Stimulated activated CD8-positive, alpha-beta memory T cell treated with anti-CD3 and anti-CD28 coated beads, Interleukin-4, amount 100 ng/mL, for 24 hours (primary cell): ENCODE measurements at regions not wholly inside any gene's neighbourhood (a gene's known extent, or its start where the extent isn't known, plus 50 kb on each side); places are given as distances from the start of the nearest gene placed in this dataset.
"Not testable (repeated sequence)": the region's sequence is repeated elsewhere in the genome, so short reads cannot be mapped to it uniquely, and the experiment has no call there.

ENCODE experiments used
- DNase-seq: peaks from one replicate; pipeline ENCODE4 v3.0.0-alpha.2; 2020; ENCODE audit warnings: low read depth

- not testable (repeated sequence) for DNase-seq
These were observed 85.2 kb downstream of the MRPL57 start for GRCh38 chr13:21261487-21262216.

GRCh38 chr13:21263909-21264308, 87.5 kb downstream of the MRPL57 start:
- not testable (repeated sequence) for DNase-seq

GRCh38 chr13:21268485-21268884, 92.0 kb downstream of the MRPL57 start:
- not testable (repeated sequence) for DNase-seq

GRCh38 chr13:21272439-21272838, 96.0 kb downstream of the MRPL57 start:
- DNase-seq = not testable (repeated sequence)

GRCh38 chr13:21274457-21274856, 98.0 kb downstream of the MRPL57 start:
- not testable (repeated sequence) for DNase-seq

- DNase-seq = no peak
These were observed 105.6 kb downstream of the MRPL57 start for GRCh38 chr13:21282065-21282464.

GRCh38 chr13:21287331-21287907, 111.0 kb downstream of the MRPL57 start:
- DNase-seq = no peak

DNA sequence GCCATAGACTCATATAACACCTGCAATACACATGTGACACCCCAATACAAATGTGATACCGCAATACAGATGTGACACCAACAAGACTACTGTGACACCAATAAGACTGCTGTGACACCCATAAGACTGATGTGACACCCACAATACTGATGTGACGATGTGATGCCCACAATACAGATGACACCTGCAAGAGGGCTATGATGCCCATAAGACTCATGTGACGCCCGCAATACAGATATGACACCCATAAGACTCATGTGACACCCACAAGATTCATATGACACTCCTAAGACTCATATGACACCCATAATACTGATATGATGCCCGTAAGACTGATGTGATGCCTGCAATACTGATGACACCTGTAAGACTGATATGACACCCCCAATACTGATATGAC, 113.0 kb downstream of the MRPL57 start:
- DNase-seq = no peak

DNA sequence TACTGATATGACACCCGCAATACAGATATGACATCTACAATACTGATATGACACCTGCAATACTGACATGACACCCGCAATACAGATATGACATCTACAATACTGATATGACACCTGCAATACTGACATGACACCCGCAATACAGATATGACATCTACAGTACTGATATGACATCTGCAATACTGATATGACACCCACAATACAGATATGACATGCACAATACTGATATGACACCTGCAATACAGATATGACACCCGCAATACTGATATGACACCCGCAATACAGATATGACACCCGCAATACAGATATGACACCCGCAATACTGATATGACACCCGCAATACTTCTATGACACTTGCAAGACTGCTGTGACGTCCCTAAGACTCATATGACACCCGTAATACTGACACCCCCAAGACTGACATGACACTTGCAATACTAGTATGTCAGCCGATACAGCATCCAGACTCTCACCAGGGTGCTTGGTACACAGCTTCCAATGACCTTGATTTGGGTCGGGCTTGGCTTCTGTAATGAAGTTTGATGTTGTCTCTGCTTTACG, 114.1 kb downstream of the MRPL57 start:
- DNase-seq = not testable (repeated sequence)

DNA sequence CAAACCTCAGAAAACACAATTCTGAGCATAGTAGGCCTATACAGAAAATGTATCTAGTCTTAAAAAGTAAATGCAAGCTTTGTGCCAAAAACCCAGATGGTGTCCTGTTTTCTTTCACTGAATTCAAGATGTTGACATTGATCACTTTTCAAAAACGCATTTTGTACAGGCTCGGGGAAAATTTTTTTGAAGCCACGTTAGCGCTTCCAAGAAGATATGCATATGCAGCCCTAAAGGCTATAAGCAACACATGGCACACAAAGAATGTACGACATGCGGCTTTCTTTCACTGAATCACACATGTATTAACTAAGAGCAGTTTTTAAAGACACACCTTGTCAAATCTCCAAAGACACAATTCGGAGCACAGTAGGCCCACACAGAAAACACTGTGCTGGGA, 115.4 kb downstream of the MRPL57 start:
- DNase-seq = no peak

GRCh38 chr13:21296991-21297390, 120.5 kb downstream of the MRPL57 start:
- peak; percentile 10 for DNase-seq

DNA sequence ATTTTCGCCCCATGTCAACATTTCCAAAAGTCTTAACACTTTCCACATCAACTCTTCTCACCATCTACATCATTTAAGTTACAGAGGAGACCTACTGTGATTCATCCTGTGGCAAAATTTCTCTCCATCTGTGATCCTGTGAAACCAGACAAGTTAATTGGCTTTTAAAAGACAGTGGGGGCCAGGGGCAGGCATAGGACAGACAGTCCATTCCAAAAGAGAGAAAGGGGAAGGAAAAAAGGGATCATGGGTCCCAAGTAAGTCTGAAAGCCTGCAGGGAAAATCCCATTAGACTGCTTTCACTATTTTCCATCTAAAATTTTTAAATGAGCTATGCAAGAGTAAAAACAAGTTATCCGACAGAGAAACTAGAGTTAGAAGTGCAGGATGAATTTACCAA, 121.0 kb downstream of the MRPL57 start:
- no peak for DNase-seq

GRCh38 chr13:21297914-21298831, 121.7 kb downstream of the MRPL57 start:
- DNase-seq = peak; percentile 82

DNA sequence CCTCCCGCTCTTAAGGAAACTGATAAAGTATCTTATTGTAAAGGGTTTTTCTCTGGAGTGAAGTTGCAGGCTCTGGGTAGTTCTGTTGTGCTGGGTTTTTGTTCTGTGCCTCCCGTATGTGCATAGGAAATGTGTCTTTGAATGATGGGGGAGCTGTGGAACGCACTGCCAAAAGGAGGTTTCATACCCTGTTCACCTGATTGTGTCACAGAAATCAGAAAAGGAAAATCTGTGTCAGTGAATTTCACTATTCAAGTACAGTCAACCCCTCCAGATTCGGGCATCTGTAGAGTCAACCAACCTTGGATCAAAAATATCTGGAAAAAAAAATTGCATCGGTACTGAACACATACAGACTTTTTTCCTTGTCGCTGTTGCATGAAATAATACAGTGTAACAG, 127.8 kb downstream of the MRPL57 start:
- no peak for DNase-seq

GRCh38 chr13:21306300-21307073, 130.0 kb downstream of the MRPL57 start:
- DNase-seq = not testable (repeated sequence)

DNA sequence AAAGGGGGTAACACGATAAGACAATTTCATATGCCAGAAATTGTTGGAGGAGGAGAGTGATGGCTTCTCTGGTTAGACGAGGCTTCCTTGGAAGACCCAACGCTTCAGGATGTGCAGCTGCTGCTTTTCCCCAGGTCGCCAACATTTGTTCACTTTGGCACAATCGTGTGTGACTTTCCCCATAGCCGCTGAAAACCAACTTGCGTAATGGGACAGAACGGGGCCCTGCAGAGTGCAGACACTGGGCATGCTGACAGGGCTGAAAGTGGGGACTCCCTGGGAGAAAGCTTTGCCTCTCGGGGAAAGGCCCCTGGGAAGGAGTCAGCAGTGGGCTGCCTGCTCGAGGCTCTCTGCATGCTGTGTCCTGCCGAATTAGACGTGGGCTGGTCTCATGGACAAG, 130.7 kb downstream of the MRPL57 start:
- not testable (repeated sequence) for DNase-seq

DNA sequence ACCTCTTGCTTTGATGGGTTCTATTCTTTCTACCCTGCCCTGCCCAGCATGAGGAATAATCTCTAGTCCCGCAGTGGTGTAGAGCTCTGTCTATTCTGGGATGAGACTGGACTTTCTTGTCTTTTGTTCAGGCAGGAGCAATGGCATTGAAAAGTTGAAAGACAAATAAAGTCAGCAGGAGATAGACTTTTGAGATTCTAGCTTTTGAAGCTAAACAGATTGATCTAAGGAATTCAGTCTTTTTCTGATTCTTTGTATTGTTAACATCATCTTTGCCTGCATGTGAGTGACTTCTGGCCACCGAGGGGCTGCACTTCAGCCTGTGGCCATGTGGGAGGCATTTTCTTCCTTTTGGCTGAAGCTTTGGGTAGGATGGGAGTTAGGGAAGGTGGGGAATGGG, 132.4 kb downstream of the MRPL57 start:
- no peak for DNase-seq

- DNase-seq = no peak
These were observed 133.2 kb downstream of the MRPL57 start for GRCh38 chr13:21309542-21310172.

DNA sequence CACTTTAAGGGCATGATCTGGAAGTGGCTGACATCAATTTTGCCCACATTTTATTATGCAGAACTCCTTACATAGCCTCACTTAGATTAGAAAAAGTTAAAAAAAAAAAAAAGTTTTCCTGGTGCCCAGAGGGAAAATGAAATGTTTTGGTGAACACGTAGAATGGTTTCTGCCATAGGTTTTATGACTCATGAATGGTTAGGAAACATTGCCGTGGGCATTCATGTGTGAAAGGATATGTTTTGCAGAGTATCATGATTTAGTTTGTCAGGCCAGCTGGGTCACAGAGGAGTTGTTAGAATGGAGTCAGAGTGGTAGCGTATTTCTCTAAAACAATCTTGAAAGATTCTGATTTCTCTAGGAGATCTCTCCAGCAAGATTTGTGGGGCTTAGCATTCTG, 133.8 kb downstream of the MRPL57 start:
- no peak for DNase-seq

DNA sequence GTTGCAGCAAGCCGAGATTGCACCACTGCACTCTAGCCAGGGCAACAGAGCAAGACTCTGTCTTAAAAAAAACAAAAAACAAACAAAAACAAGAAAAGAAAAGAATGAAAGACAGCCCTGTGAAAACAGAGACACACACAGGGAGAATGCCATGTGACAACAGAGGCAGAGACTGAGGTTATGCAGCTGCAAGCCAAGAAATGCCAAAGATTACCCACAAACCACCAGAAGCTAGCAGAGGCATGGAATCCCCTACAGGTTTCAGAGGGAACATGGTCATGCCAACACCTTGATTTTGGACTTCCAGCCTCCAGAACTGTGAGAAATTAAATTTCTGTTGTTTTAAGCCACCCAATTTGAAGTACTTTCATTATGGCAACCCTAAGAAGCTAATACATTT, 138.5 kb downstream of the MRPL57 start:
- DNase-seq = not testable (repeated sequence)

DNA sequence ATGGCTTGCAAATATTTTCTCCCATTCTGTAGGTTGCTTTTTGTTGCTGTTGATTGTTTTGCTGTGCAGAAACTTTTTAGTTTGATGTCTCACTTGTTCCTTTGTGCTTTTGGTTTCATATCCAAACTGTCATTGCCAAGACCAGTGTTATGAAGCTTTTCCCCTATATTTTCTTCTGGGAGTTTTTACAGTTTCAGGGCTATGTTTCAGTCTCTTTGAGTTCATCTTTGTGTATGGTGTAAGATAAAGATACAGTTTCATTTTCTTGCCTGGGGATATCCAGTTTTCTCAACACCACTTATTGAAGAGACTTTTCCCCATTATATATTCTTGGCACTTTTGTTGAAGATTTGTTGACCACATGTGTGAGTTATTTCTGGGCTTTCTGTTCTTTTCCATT, 139.9 kb downstream of the MRPL57 start:
- DNase-seq = no peak
